HEK293 (cell line): ENCODE measurements at regions not wholly inside any gene's neighbourhood (a gene's known extent, or its start where the extent isn't known, plus 50 kb on each side); places are given as distances from the start of the nearest gene placed in this dataset.

Experiments
- CTCF ChIA-PET: fragments of 350-600 bp; formaldehyde crosslinking; extraction: SDS; loops from one replicate; lab custom pipeline; 2021; ENCODE audit warnings: antibody characterized with exemption; lab: Yijun Ruan, JAX
- POLR2A ChIA-PET: fragments of 300-600 bp; formaldehyde crosslinking; extraction: SDS; loops from one replicate; lab custom pipeline; 2020; ENCODE audit warnings: antibody characterized with exemption, inconsistent platforms; lab: Yijun Ruan, JAX
- H3K27ac ChIP-seq: fragments of 200-500 bp; sonication (Bioruptor generic); 2 replicates; pipeline ENCODE4 v1.5.1; 2014; ENCODE audit warnings: low read depth, low read length, control low read depth, inconsistent platforms; ENCODE audit errors: extremely low read depth
- H3K36me3 ChIP-seq, 2 experiments: fragments of 200-500 bp in 1 of 2; sonication (Bioruptor generic) in 1 of 2; 1 replicate in 1 of 2; 2 replicates in 1 of 2; pipeline ENCODE4 v1.5.1; 2014 to 2017; ENCODE audit warnings: inconsistent platforms in 2 of 2, low read length in 2 of 2; ENCODE audit not compliant: control insufficient read depth in 2 of 2, insufficient read depth in 1 of 2
- H3K4me1 ChIP-seq: fragments of 200-500 bp; sonication (Bioruptor generic); 2 replicates; pipeline ENCODE4 v1.5.1; 2014; ENCODE audit warnings: mild to moderate bottlenecking, low read length, inconsistent platforms; ENCODE audit not compliant: control insufficient read depth, insufficient read depth
- H3K4me3 ChIP-seq: 2 replicates; pipeline ENCODE4 v1.5.1; 2011; ENCODE audit warnings: low read depth, mild to moderate bottlenecking, control low read depth, low read length, moderate library complexity
- H3K9me3 ChIP-seq: fragments of 200-500 bp; sonication (Bioruptor generic); 2 replicates; pipeline ENCODE4 v1.5.1; 2014; ENCODE audit warnings: low read depth, low read length, inconsistent platforms; ENCODE audit not compliant: control insufficient read depth, insufficient read depth
- ELK4 ChIP-seq: IDR thresholded peaks from 2 replicates; pipeline ENCODE4 v1.6.1; 2011; ENCODE audit warnings: mild to moderate bottlenecking, low read depth, low read length, borderline replicate concordance
- GLI4 ChIP-seq: fragments of 450-650 bp; formaldehyde crosslinking; IDR thresholded peaks from 2 replicates; pipeline ENCODE4 v1.5.1; 2016; ENCODE audit warnings: missing biosample characterization, missing genetic modification characterization
- HIC1 ChIP-seq: fragments of 450-650 bp; formaldehyde crosslinking; IDR thresholded peaks from 2 replicates; pipeline ENCODE4 v1.5.1; 2016; ENCODE audit warnings: missing biosample characterization, missing genetic modification characterization
- KLF16 ChIP-seq: fragments of 450-650 bp; formaldehyde crosslinking; IDR thresholded peaks from 2 replicates; pipeline ENCODE4 v1.5.1; 2017; ENCODE audit warnings: missing biosample characterization, missing genetic modification characterization
- OVOL3 ChIP-seq: fragments of 450-650 bp; formaldehyde crosslinking; IDR thresholded peaks from 2 replicates; pipeline ENCODE4 v1.5.1; 2016; ENCODE audit warnings: missing biosample characterization, missing genetic modification characterization
- PRDM1 ChIP-seq: fragments of 450-650 bp; formaldehyde crosslinking; IDR thresholded peaks from 2 replicates; pipeline ENCODE4; 2016; ENCODE audit warnings: missing biosample characterization, missing genetic modification characterization
- SETDB1 ChIP-seq: IDR thresholded peaks from one replicate; pipeline ENCODE4 v1.6.1; 2017; ENCODE audit warnings: mild to moderate bottlenecking, low read length, moderate library complexity, mixed read lengths; ENCODE audit not compliant: insufficient read length
- YY2 ChIP-seq: fragments of 450-650 bp; formaldehyde crosslinking; IDR thresholded peaks from 2 replicates; pipeline ENCODE4 v1.5.1; 2016; ENCODE audit warnings: missing biosample characterization, missing genetic modification characterization
- ZBTB11 ChIP-seq: fragments of 450-650 bp; formaldehyde crosslinking; conservative IDR thresholded peaks from 2 replicates; pipeline ENCODE4 v1.5.1; 2016; ENCODE audit warnings: low read depth, missing biosample characterization, missing genetic modification characterization
- ZBTB7A ChIP-seq: fragments of 450-650 bp; formaldehyde crosslinking; IDR thresholded peaks from 2 replicates; pipeline ENCODE4 v1.5.1; 2016; ENCODE audit warnings: low read depth, missing biosample characterization, missing genetic modification characterization
- ZNF16 ChIP-seq: fragments of 450-650 bp; formaldehyde crosslinking; IDR thresholded peaks from 2 replicates; pipeline ENCODE4 v1.5.1; 2016; ENCODE audit warnings: low read depth, missing biosample characterization, missing genetic modification characterization
- ZNF221 ChIP-seq: fragments of 450-650 bp; formaldehyde crosslinking; IDR thresholded peaks from 2 replicates; pipeline ENCODE4 v1.5.1; 2017; ENCODE audit warnings: missing biosample characterization, missing genetic modification characterization, borderline replicate concordance
- ZNF248 ChIP-seq: fragments of 450-650 bp; formaldehyde crosslinking; IDR thresholded peaks from 2 replicates; pipeline ENCODE4 v1.5.1; 2017; ENCODE audit warnings: missing biosample characterization, missing genetic modification characterization
- ZNF292 ChIP-seq: fragments of 450-650 bp; formaldehyde crosslinking; IDR thresholded peaks from 2 replicates; pipeline ENCODE4 v1.5.1; 2016; ENCODE audit warnings: low read depth, missing biosample characterization, missing genetic modification characterization, borderline replicate concordance
- ZNF350 ChIP-seq: fragments of 450-650 bp; formaldehyde crosslinking; IDR thresholded peaks from 2 replicates; pipeline ENCODE4 v1.5.0; 2017; ENCODE audit warnings: missing biosample characterization, mild to moderate bottlenecking, missing genetic modification characterization
- ZNF362 ChIP-seq: fragments of 450-650 bp; formaldehyde crosslinking; IDR thresholded peaks from 2 replicates; pipeline ENCODE4 v1.5.1; 2016; ENCODE audit warnings: missing biosample characterization, missing genetic modification characterization
- ZNF394 ChIP-seq: fragments of 450-650 bp; formaldehyde crosslinking; IDR thresholded peaks from 2 replicates; pipeline ENCODE4 v1.5.1; 2016; ENCODE audit warnings: missing biosample characterization, missing genetic modification characterization, mild to moderate bottlenecking, moderate library complexity, borderline replicate concordance
- ZNF555 ChIP-seq: fragments of 450-650 bp; formaldehyde crosslinking; conservative IDR thresholded peaks from 2 replicates; pipeline ENCODE4 v1.5.1; 2017; ENCODE audit warnings: missing biosample characterization, mild to moderate bottlenecking, missing genetic modification characterization, inconsistent platforms
- ZNF558 ChIP-seq: fragments of 450-650 bp; formaldehyde crosslinking; IDR thresholded peaks from 2 replicates; pipeline ENCODE4 v1.5.1; 2016; ENCODE audit warnings: missing biosample characterization, missing genetic modification characterization
- ZNF560 ChIP-seq: fragments of 450-650 bp; formaldehyde crosslinking; IDR thresholded peaks from 2 replicates; pipeline ENCODE4 v1.5.1; 2017; ENCODE audit warnings: missing biosample characterization, missing genetic modification characterization, borderline replicate concordance
- ZNF645 ChIP-seq: fragments of 450-650 bp; formaldehyde crosslinking; IDR thresholded peaks from 2 replicates; pipeline ENCODE4; 2016; ENCODE audit warnings: missing biosample characterization, missing genetic modification characterization
- ZNF658 ChIP-seq: fragments of 450-650 bp; formaldehyde crosslinking; IDR thresholded peaks from 2 replicates; pipeline ENCODE4; 2016; ENCODE audit warnings: missing biosample characterization, missing genetic modification characterization
- ZNF747 ChIP-seq: fragments of 450-650 bp; formaldehyde crosslinking; IDR thresholded peaks from 2 replicates; pipeline ENCODE4 v1.5.1; 2016; ENCODE audit warnings: missing biosample characterization, missing genetic modification characterization
- ZNF768 ChIP-seq: fragments of 450-650 bp; formaldehyde crosslinking; IDR thresholded peaks from 2 replicates; pipeline ENCODE4 v1.5.1; 2018; ENCODE audit warnings: missing biosample characterization, mild to moderate bottlenecking, missing genetic modification characterization
- ZNF843 ChIP-seq: fragments of 450-650 bp; formaldehyde crosslinking; IDR thresholded peaks from 2 replicates; pipeline ENCODE4 v1.5.1; 2016; ENCODE audit warnings: missing biosample characterization, missing genetic modification characterization
- ZSCAN30 ChIP-seq: fragments of 450-650 bp; IDR thresholded peaks from 2 replicates; pipeline ENCODE4 v1.5.1; 2018; ENCODE audit warnings: missing biosample characterization, mild to moderate bottlenecking, missing genetic modification characterization, moderate library complexity

- CTCF ChIA-PET, result interaction anchor here (1.3 kb wide), 1 partner anchor 355 kb away, joined by 3 read pairs; no protein-coding TSS in a partner anchor
- TF ChIP-seq ZNF645 (tag by site-specific recombination) (no peak), ZNF362 (tag by site-specific recombination) (no peak), GLI4 (tag by site-specific recombination) (no peak), ELK4 (no peak), PRDM1 (tag by site-specific recombination) (no peak), ZNF558 (tag by site-specific recombination) (no peak), ZNF747 (no peak), ZNF292 (no peak), ZNF350 (no peak), ZNF221 (no peak), ZNF555 (tag by site-specific recombination) (no peak), HIC1 (tag by site-specific recombination) (no peak), ZNF768 (tag by site-specific recombination) (no peak), ZNF394 (tag by site-specific recombination) (no peak), ZBTB11 (no peak), ZNF248 (tag by site-specific recombination) (no peak)
- H3K36me3 ChIP-seq, result no peaks in the 10 kb centered on the region
- POLR2A ChIA-PET, result no interaction called here
- no peaks in the 10 kb centered on the region for H3K9me3 ChIP-seq
- no peak overlapping the region for H3K27ac ChIP-seq
- H3K4me1 ChIP-seq, result no peaks in the 10 kb centered on the region
- H3K4me3 ChIP-seq, result no peak overlapping the region
Measured at GRCh38 chr2:150153646-150154307, 333.7 kb downstream of the RND3 start.

GRCh38 chr2:150152230-150152629 lies 335.2 kb downstream of the RND3 start:
- Histone ChIP-seq H3K27ac (no peak overlapping the region), H3K4me3 (no peak overlapping the region), H3K9me3 (no peaks in the 10 kb centered on the region), H3K4me1 (no peaks in the 10 kb centered on the region), H3K36me3 (no peaks in the 10 kb centered on the region)
- ChIA-PET CTCF (no interaction called here), POLR2A (no interaction called here)
- TF ChIP-seq ZNF843 (tag by site-specific recombination) (no peak), KLF16 (tag by site-specific recombination) (no peak), ZNF560 (no peak), GLI4 (tag by site-specific recombination) (no peak), ZNF658 (tag by site-specific recombination) (no peak), SETDB1 (no peak), ZBTB7A (tag by site-specific recombination) (no peak), ZSCAN30 (tag by site-specific recombination) (no peak), YY2 (no peak), ZNF16 (tag by site-specific recombination) (no peak), OVOL3 (tag by site-specific recombination) (no peak)
